HEK293 (cell line): ENCODE measurements at regions not wholly inside any gene's neighbourhood (a gene's known extent, or its start where the extent isn't known, plus 50 kb on each side); places are given as distances from the start of the nearest gene placed in this dataset.

ENCODE experiments used
- KLF16 ChIP-seq: fragments of 450-650 bp; formaldehyde crosslinking; IDR thresholded peaks from 2 replicates; pipeline ENCODE4 v1.5.1; 2017; ENCODE audit warnings: missing biosample characterization, missing genetic modification characterization
- ZNF768 ChIP-seq: fragments of 450-650 bp; formaldehyde crosslinking; IDR thresholded peaks from 2 replicates; pipeline ENCODE4 v1.5.1; 2018; ENCODE audit warnings: missing biosample characterization, mild to moderate bottlenecking, missing genetic modification characterization
- TF ChIP-seq, protein P1 (sequence below): fragments of 450-650 bp; formaldehyde crosslinking; IDR thresholded peaks from 2 replicates; pipeline ENCODE4 v1.5.1; 2016; ENCODE audit warnings: missing biosample characterization, missing genetic modification characterization

DNA sequence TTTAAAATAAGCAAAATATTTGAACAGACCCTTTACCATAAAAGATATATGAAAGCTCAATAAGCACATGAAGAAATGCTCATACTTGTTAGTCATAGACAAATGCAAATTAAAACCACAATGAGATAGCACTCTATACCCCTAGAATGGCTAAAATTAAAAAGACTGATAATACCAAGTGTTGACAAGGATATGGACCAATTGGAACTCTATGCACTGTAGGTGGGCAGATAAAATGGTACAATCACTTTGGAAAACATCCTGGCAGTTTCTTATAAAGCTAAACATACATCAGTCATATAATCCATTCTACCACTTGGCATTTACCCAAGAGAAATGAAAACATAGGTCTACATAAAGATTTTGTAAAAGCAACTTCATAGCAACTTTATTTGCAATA is 293.0 kb upstream of the TLE3 start:
- TF ChIP-seq ZNF768 (tag by site-specific recombination) (no peak), KLF16 (tag by site-specific recombination) (no peak)
- TF ChIP-seq, protein P1, sequence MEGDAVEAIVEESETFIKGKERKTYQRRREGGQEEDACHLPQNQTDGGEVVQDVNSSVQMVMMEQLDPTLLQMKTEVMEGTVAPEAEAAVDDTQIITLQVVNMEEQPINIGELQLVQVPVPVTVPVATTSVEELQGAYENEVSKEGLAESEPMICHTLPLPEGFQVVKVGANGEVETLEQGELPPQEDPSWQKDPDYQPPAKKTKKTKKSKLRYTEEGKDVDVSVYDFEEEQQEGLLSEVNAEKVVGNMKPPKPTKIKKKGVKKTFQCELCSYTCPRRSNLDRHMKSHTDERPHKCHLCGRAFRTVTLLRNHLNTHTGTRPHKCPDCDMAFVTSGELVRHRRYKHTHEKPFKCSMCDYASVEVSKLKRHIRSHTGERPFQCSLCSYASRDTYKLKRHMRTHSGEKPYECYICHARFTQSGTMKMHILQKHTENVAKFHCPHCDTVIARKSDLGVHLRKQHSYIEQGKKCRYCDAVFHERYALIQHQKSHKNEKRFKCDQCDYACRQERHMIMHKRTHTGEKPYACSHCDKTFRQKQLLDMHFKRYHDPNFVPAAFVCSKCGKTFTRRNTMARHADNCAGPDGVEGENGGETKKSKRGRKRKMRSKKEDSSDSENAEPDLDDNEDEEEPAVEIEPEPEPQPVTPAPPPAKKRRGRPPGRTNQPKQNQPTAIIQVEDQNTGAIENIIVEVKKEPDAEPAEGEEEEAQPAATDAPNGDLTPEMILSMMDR (tag by site-specific recombination) = no peak
